ENCODE measurements at regions not wholly inside any gene's neighbourhood (a gene's known extent, or its start where the extent isn't known, plus 50 kb on each side); places are given as distances from the start of the nearest gene placed in this dataset.

DNA sequence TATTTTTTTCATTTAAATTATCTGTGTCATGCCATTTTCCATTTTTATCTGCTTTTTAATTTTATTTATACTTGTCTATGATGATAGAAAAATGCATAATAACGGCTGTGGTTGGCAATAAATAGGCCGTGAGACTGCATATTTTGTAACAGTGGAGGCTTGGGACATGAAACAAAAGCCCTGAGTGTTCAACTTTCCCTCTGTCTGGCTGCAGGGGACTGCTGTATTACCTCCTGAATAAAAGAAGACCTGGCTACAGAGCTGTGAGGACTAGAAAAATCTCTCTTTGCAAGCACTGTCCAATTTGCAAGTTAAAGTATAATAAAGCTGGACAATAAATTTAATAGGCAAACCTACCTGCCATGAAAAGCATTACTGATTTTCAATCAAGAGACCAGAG lies 82.1 kb downstream of the MAGEB10 start:
- TF ChIP-seq, protein P1, sequence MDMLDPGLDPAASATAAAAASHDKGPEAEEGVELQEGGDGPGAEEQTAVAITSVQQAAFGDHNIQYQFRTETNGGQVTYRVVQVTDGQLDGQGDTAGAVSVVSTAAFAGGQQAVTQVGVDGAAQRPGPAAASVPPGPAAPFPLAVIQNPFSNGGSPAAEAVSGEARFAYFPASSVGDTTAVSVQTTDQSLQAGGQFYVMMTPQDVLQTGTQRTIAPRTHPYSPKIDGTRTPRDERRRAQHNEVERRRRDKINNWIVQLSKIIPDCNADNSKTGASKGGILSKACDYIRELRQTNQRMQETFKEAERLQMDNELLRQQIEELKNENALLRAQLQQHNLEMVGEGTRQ (CRISPR knock-in tag; IDR thresholded peaks at IDR 0.05): no peak
- TF ChIP-seq JAZF1 (CRISPR knock-in tag; IDR thresholded peaks at IDR 0.05) (no peak), KAT7 (CRISPR knock-in tag; IDR thresholded peaks at IDR 0.05; ENCODE audit: borderline replicate concordance) (no peak), FOXJ3 (CRISPR knock-in tag; IDR thresholded peaks at IDR 0.05; ENCODE audit: borderline replicate concordance) (no peak), FOXP1 (CRISPR knock-in tag; IDR thresholded peaks at IDR 0.05; ENCODE audit: borderline replicate concordance) (no peak)
- TF ChIP-seq, protein P2, sequence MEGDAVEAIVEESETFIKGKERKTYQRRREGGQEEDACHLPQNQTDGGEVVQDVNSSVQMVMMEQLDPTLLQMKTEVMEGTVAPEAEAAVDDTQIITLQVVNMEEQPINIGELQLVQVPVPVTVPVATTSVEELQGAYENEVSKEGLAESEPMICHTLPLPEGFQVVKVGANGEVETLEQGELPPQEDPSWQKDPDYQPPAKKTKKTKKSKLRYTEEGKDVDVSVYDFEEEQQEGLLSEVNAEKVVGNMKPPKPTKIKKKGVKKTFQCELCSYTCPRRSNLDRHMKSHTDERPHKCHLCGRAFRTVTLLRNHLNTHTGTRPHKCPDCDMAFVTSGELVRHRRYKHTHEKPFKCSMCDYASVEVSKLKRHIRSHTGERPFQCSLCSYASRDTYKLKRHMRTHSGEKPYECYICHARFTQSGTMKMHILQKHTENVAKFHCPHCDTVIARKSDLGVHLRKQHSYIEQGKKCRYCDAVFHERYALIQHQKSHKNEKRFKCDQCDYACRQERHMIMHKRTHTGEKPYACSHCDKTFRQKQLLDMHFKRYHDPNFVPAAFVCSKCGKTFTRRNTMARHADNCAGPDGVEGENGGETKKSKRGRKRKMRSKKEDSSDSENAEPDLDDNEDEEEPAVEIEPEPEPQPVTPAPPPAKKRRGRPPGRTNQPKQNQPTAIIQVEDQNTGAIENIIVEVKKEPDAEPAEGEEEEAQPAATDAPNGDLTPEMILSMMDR (IDR thresholded peaks at IDR 0.05): no peak
- TF ChIP-seq, protein P3, sequence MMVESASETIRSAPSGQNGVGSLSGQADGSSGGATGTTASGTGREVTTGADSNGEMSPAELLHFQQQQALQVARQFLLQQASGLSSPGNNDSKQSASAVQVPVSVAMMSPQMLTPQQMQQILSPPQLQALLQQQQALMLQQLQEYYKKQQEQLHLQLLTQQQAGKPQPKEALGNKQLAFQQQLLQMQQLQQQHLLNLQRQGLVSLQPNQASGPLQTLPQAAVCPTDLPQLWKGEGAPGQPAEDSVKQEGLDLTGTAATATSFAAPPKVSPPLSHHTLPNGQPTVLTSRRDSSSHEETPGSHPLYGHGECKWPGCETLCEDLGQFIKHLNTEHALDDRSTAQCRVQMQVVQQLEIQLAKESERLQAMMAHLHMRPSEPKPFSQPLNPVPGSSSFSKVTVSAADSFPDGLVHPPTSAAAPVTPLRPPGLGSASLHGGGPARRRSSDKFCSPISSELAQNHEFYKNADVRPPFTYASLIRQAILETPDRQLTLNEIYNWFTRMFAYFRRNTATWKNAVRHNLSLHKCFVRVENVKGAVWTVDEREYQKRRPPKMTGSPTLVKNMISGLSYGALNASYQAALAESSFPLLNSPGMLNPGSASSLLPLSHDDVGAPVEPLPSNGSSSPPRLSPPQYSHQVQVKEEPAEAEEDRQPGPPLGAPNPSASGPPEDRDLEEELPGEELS (CRISPR knock-in tag; IDR thresholded peaks at IDR 0.05): no peak
- TF ChIP-seq, protein P4, sequence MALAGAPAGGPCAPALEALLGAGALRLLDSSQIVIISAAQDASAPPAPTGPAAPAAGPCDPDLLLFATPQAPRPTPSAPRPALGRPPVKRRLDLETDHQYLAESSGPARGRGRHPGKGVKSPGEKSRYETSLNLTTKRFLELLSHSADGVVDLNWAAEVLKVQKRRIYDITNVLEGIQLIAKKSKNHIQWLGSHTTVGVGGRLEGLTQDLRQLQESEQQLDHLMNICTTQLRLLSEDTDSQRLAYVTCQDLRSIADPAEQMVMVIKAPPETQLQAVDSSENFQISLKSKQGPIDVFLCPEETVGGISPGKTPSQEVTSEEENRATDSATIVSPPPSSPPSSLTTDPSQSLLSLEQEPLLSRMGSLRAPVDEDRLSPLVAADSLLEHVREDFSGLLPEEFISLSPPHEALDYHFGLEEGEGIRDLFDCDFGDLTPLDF (CRISPR knock-in tag; IDR thresholded peaks at IDR 0.05): no peak
